Loucy (cell line): ENCODE measurements at regions not wholly inside any gene's neighbourhood (a gene's known extent, or its start where the extent isn't known, plus 50 kb on each side); places are given as distances from the start of the nearest gene placed in this dataset.

Experiments
- H2AFZ ChIP-seq: fragments of 200-600 bp; sonication (generic); 2 replicates; pipeline ENCODE4 v1.6.0; 2016; ENCODE audit warnings: antibody characterized with exemption, mild to moderate bottlenecking, low read length, moderate library complexity
- H3F3A ChIP-seq: fragments of 200-600 bp; 2 replicates; pipeline ENCODE4 v1.6.0; 2016; ENCODE audit warnings: antibody characterized with exemption, low read depth, mild to moderate bottlenecking
- H3K27me3 ChIP-seq: fragments of 200-600 bp; sonication (generic); 2 replicates; pipeline ENCODE4 v1.6.1; 2014; ENCODE audit warnings: low read length, mild to moderate bottlenecking; ENCODE audit not compliant: insufficient read depth, poor library complexity, severe bottlenecking
- H3K36me3 ChIP-seq: fragments of 200-600 bp; sonication (generic); 2 replicates; pipeline ENCODE4 v1.6.1; 2016; ENCODE audit warnings: low read length; ENCODE audit not compliant: insufficient read depth
- H3K4me1 ChIP-seq: fragments of 200-600 bp; sonication (generic); 2 replicates; pipeline ENCODE4 v1.5.1; 2014; ENCODE audit warnings: low read length, mild to moderate bottlenecking; ENCODE audit not compliant: insufficient read depth, poor library complexity, severe bottlenecking
- H3K4me2 ChIP-seq: fragments of 200-600 bp; sonication (generic); 2 replicates; pipeline ENCODE4 v1.6.0; 2014; ENCODE audit warnings: antibody characterized with exemption, low read length, low read depth, mild to moderate bottlenecking; ENCODE audit not compliant: poor library complexity, severe bottlenecking
- H3K4me3 ChIP-seq: fragments of 200-600 bp; sonication (generic); 2 replicates; pipeline ENCODE4 v1.5.1; 2014; ENCODE audit warnings: low read length, mild to moderate bottlenecking, mixed read lengths; ENCODE audit not compliant: poor library complexity, severe bottlenecking
- H3K79me2 ChIP-seq: fragments of 200-600 bp; sonication (generic); 2 replicates; pipeline ENCODE4 v1.6.1; 2014; ENCODE audit warnings: low read length; ENCODE audit not compliant: insufficient read depth
- H3K9ac ChIP-seq: fragments of 200-600 bp; sonication (generic); 2 replicates; pipeline ENCODE4 v1.6.0; 2014; ENCODE audit warnings: mild to moderate bottlenecking, low read depth, low read length, moderate library complexity; ENCODE audit not compliant: poor library complexity, severe bottlenecking
- H3K9me2 ChIP-seq: fragments of 200-600 bp; sonication (generic); replicated peaks from 2 replicates; pipeline ENCODE4 v1.6.1; 2016; ENCODE audit warnings: low read depth, low read length, mixed read lengths
- H3K9me3 ChIP-seq: fragments of 200-600 bp; sonication (generic); 2 replicates; pipeline ENCODE4 v1.6.1; 2014; ENCODE audit warnings: mild to moderate bottlenecking, antibody characterized with exemption, low read length, low read depth; ENCODE audit not compliant: insufficient read depth
- H4K20me1 ChIP-seq: fragments of 200-600 bp; sonication (generic); 2 replicates; pipeline ENCODE4 v1.6.0; 2014; ENCODE audit warnings: antibody characterized with exemption, low read length, mild to moderate bottlenecking; ENCODE audit not compliant: insufficient read depth, poor library complexity, severe bottlenecking
- CTCF ChIP-seq: fragments of 200-600 bp; sonication (generic); conservative IDR thresholded peaks from 2 replicates; pipeline ENCODE4 v1.5.1; 2014; ENCODE audit warnings: mild to moderate bottlenecking, antibody characterized with exemption, low read length
- EZH2phosphoT487 ChIP-seq: fragments of 200-600 bp; IDR thresholded peaks from 2 replicates; pipeline ENCODE4 v1.6.1; 2018; ENCODE audit warnings: antibody characterized with exemption, mild to moderate bottlenecking, moderate library complexity, borderline replicate concordance

- H3K4me3 ChIP-seq: no peak overlapping the region
- no peak for TF ChIP-seq CTCF
- H3K27me3 ChIP-seq: no peaks in the 10 kb centered on the region
- H4K20me1 ChIP-seq: no peaks in the 10 kb centered on the region
- no peaks in the 10 kb centered on the region for H3K9me3 ChIP-seq
- no peaks in the 10 kb centered on the region for H3F3A ChIP-seq
- H3K9me2 ChIP-seq: no peaks in the 10 kb centered on the region
- H3K4me2 ChIP-seq: no peak overlapping the region
- peaks cover 35% of the 10 kb centered on the region for H3K4me1 ChIP-seq
- H3K9ac ChIP-seq: no peak overlapping the region
- H3K36me3 ChIP-seq: no peaks in the 10 kb centered on the region
- no peaks in the 10 kb centered on the region for H3K79me2 ChIP-seq
- H2AFZ ChIP-seq: no peak overlapping the region
Measured at GRCh38 chr6:33957892-33958525, 154.2 kb upstream of the MLN start.

- TF ChIP-seq CTCF: no peak
- no peak for TF ChIP-seq EZH2phosphoT487
- H3K4me1 ChIP-seq: peaks cover 35% of the 10 kb centered on the region
- peak overlapping the region; percentile 27 for H3K9ac ChIP-seq
- H3K36me3 ChIP-seq: no peaks in the 10 kb centered on the region
- H3F3A ChIP-seq: no peaks in the 10 kb centered on the region
- H3K9me2 ChIP-seq: no peaks in the 10 kb centered on the region
- no peaks in the 10 kb centered on the region for H3K27me3 ChIP-seq
- no peak overlapping the region for H3K4me2 ChIP-seq
- H2AFZ ChIP-seq: no peak overlapping the region
- no peaks in the 10 kb centered on the region for H4K20me1 ChIP-seq
- H3K9me3 ChIP-seq: no peaks in the 10 kb centered on the region
- H3K4me3 ChIP-seq: no peak overlapping the region
- no peaks in the 10 kb centered on the region for H3K79me2 ChIP-seq
Measured at GRCh38 chr6:33957131-33957891, 153.5 kb upstream of the MLN start.

GRCh38 chr6:33956206-33956605 lies 152.4 kb upstream of the MLN start:
- Histone ChIP-seq H3K79me2 (no peaks in the 10 kb centered on the region), H3K9me3 (no peaks in the 10 kb centered on the region), H3K4me2 (no peak overlapping the region), H4K20me1 (no peaks in the 10 kb centered on the region), H3K36me3 (no peaks in the 10 kb centered on the region), H3K4me3 (no peak overlapping the region), H2AFZ (peak overlapping the region; percentile 29; the same call in 1 of the 2 replicates), H3K27me3 (no peaks in the 10 kb centered on the region), H3K4me1 (peaks cover 33% of the 10 kb centered on the region), H3F3A (no peaks in the 10 kb centered on the region), H3K9ac (peak overlapping the region; percentile 27), H3K9me2 (no peaks in the 10 kb centered on the region)
- TF ChIP-seq CTCF (no peak), EZH2phosphoT487 (no peak)
